H9 (cell line): ENCODE measurements at regions not wholly inside any gene's neighbourhood (a gene's known extent, or its start where the extent isn't known, plus 50 kb on each side); places are given as distances from the start of the nearest gene placed in this dataset.

Source experiments
- DNase-seq: peaks from one replicate; pipeline ENCODE4 v3.0.0-alpha.2; 2017
- H2AFZ ChIP-seq: one replicate; pipeline ENCODE4 v1.6.1; 2013; ENCODE audit warnings: mild to moderate bottlenecking, low read length, control low read depth, moderate library complexity
- H2AK5ac ChIP-seq: 2 replicates; pipeline ENCODE4 v1.6.1; 2013; ENCODE audit warnings: low read length, control low read depth, mixed read lengths; ENCODE audit not compliant: insufficient read length
- H2BK120ac ChIP-seq: one replicate; pipeline ENCODE4 v1.6.1; 2013; ENCODE audit warnings: low read depth, mild to moderate bottlenecking, low read length, control low read depth, inconsistent platforms; ENCODE audit not compliant: poor library complexity, severe bottlenecking
- H2BK12ac ChIP-seq: 2 replicates; pipeline ENCODE4 v1.6.1; 2013; ENCODE audit warnings: low read length, control low read depth, mixed read lengths, low read depth; ENCODE audit not compliant: insufficient read length
- H2BK15ac ChIP-seq: 2 replicates; pipeline ENCODE4 v1.6.1; 2013; ENCODE audit warnings: low read depth, low read length, control low read depth
- H2BK20ac ChIP-seq: one replicate; pipeline ENCODE4 v1.6.1; 2013; ENCODE audit warnings: low read depth, mild to moderate bottlenecking, low read length, control low read depth, inconsistent platforms; ENCODE audit not compliant: poor library complexity, severe bottlenecking
- H2BK5ac ChIP-seq: 2 replicates; pipeline ENCODE4 v1.6.1; 2013; ENCODE audit warnings: low read length, control low read depth, mixed read lengths; ENCODE audit not compliant: insufficient read length
- H3K14ac ChIP-seq: 2 replicates; pipeline ENCODE4 v1.6.1; 2013; ENCODE audit warnings: low read length, control low read depth; ENCODE audit not compliant: insufficient read depth
- H3K18ac ChIP-seq: 2 replicates; pipeline ENCODE4 v1.6.1; 2013; ENCODE audit warnings: low read depth, mild to moderate bottlenecking, mixed read lengths, low read length, control low read depth; ENCODE audit not compliant: insufficient read length
- H3K23ac ChIP-seq: 2 replicates; pipeline ENCODE4 v1.6.1; 2013; ENCODE audit warnings: low read length, control low read depth, mixed read lengths, low read depth; ENCODE audit not compliant: insufficient read length
- H3K23me2 ChIP-seq: 2 replicates; pipeline ENCODE4 v1.6.1; 2013; ENCODE audit warnings: low read depth, mild to moderate bottlenecking, mixed read lengths, low read length, control low read depth; ENCODE audit not compliant: insufficient read length, poor library complexity, severe bottlenecking
- H3K27ac ChIP-seq: 2 replicates; pipeline ENCODE4 v1.5.1; 2013; ENCODE audit warnings: low read length, control low read depth, mixed read lengths, low read depth; ENCODE audit not compliant: insufficient read length
- H3K27me3 ChIP-seq: 2 replicates; pipeline ENCODE4 v1.6.1; 2013; ENCODE audit warnings: low read length, control low read depth, inconsistent platforms; ENCODE audit not compliant: insufficient read depth
- H3K4ac ChIP-seq: 2 replicates; pipeline ENCODE4 v1.6.1; 2013; ENCODE audit warnings: low read depth, mild to moderate bottlenecking, control low read depth, inconsistent platforms, low read length, moderate library complexity
- H3K4me1 ChIP-seq: 2 replicates; pipeline ENCODE4 v1.6.1; 2013; ENCODE audit warnings: low read length, control low read depth, inconsistent platforms; ENCODE audit not compliant: insufficient read depth
- H3K4me2 ChIP-seq: 2 replicates; pipeline ENCODE4 v1.6.1; 2013; ENCODE audit warnings: low read length, control low read depth, mixed read lengths; ENCODE audit not compliant: insufficient read length, insufficient read depth
- H3K56ac ChIP-seq: 2 replicates; pipeline ENCODE4 v1.6.1; 2013; ENCODE audit warnings: low read depth, mild to moderate bottlenecking, mixed read lengths, low read length, control low read depth; ENCODE audit not compliant: insufficient read length
- H3K79me1 ChIP-seq: 2 replicates; pipeline ENCODE4 v1.6.1; 2013; ENCODE audit warnings: low read depth, mild to moderate bottlenecking, moderate library complexity, low read length, control low read depth, inconsistent platforms; ENCODE audit not compliant: insufficient read depth, poor library complexity, severe bottlenecking
- H3K79me2 ChIP-seq: 2 replicates; pipeline ENCODE4 v1.6.1; 2013; ENCODE audit warnings: low read length, control low read depth, inconsistent platforms; ENCODE audit not compliant: insufficient read depth
- H3K9ac ChIP-seq: 2 replicates; pipeline ENCODE4 v1.6.1; 2013; ENCODE audit warnings: low read length, control low read depth, mixed read lengths; ENCODE audit not compliant: insufficient read length; ENCODE audit errors: extremely low read depth
- H3K9me3 ChIP-seq: one replicate; pipeline ENCODE4 v1.6.1; 2013; ENCODE audit warnings: low read depth, low read length, inconsistent platforms; ENCODE audit not compliant: control insufficient read depth
- H3T11ph ChIP-seq: one replicate; pipeline ENCODE4 v1.6.1; 2013; ENCODE audit warnings: mild to moderate bottlenecking, low read length, control low read depth, inconsistent platforms
- H4K20me1 ChIP-seq: one replicate; pipeline ENCODE4 v1.6.1; 2013; ENCODE audit not compliant: control insufficient read depth, insufficient read length, insufficient read depth
- H4K5ac ChIP-seq: 2 replicates; pipeline ENCODE4 v1.6.1; 2013; ENCODE audit warnings: low read depth, mild to moderate bottlenecking, mixed read lengths, low read length, control low read depth; ENCODE audit not compliant: insufficient read length
- H4K8ac ChIP-seq: replicated peaks from 2 replicates; pipeline ENCODE4 v1.6.1; 2013; ENCODE audit warnings: low read length, control low read depth, mixed read lengths, low read depth; ENCODE audit not compliant: insufficient read length
- H4K91ac ChIP-seq: 2 replicates; pipeline ENCODE4 v1.6.1; 2013; ENCODE audit warnings: low read depth, mild to moderate bottlenecking, moderate library complexity, mixed read lengths, low read length, control low read depth; ENCODE audit not compliant: insufficient read length
- H3K27ac Mint-ChIP-seq, 3 experiments: 2 replicates in 2 of 3; 3 replicates in 1 of 3; pipeline ENCODE4 v1.8.0; 2020 to 2021; ENCODE audit warnings: mixed read lengths in 3 of 3, mild to moderate bottlenecking in 1 of 3, moderate library complexity in 1 of 3
- H3K27me3 Mint-ChIP-seq: 2 replicates; pipeline ENCODE4 v1.8.0; 2021; ENCODE audit warnings: low read depth, mild to moderate bottlenecking, moderate library complexity, mixed read lengths
- H3K36me3 Mint-ChIP-seq, 3 experiments: 2 replicates in 2 of 3; 3 replicates in 1 of 3; pipeline ENCODE4 v1.8.0; 2020 to 2021; ENCODE audit warnings: low read depth in 3 of 3, mixed read lengths in 3 of 3; ENCODE audit not compliant: insufficient read depth in 1 of 3
- H3K4me1 Mint-ChIP-seq, 2 experiments: 2 replicates each; pipeline ENCODE4 v1.8.0; 2020; ENCODE audit warnings: mixed read lengths in 2 of 2
- H3K4me3 Mint-ChIP-seq, 2 experiments: 2 replicates in 1 of 2; 3 replicates in 1 of 2; pipeline ENCODE4 v1.8.0; 2020 to 2021; ENCODE audit warnings: mild to moderate bottlenecking in 2 of 2, mixed read lengths in 2 of 2, moderate library complexity in 1 of 2
- H3K9me3 Mint-ChIP-seq, 2 experiments: 2 replicates in 1 of 2; 3 replicates in 1 of 2; pipeline ENCODE4 v1.8.0; 2020; ENCODE audit warnings: mild to moderate bottlenecking in 2 of 2, mixed read lengths in 2 of 2, moderate library complexity in 1 of 2
- WGBS: extraction: QIAGEN DNeasy Blood & Tissue Kit; methylation state at CpG from one replicate; pipeline ENCODE4 v1.1.7; 2013; ENCODE audit warnings: missing lambda C conversion rate, low lambda C conversion rate, mixed read lengths; ENCODE audit not compliant: insufficient read length; ENCODE audit errors: extremely low coverage; 5-methylcytosine and 5-hydroxymethylcytosine counted together
- TF ChIP-seq, protein P1 (sequence below): fragments of 200-600 bp; sonication (generic); conservative IDR thresholded peaks from 3 replicates; pipeline ENCODE4 v1.8.0; 2021; ENCODE audit warnings: antibody characterized with exemption, mild to moderate bottlenecking

DNA sequence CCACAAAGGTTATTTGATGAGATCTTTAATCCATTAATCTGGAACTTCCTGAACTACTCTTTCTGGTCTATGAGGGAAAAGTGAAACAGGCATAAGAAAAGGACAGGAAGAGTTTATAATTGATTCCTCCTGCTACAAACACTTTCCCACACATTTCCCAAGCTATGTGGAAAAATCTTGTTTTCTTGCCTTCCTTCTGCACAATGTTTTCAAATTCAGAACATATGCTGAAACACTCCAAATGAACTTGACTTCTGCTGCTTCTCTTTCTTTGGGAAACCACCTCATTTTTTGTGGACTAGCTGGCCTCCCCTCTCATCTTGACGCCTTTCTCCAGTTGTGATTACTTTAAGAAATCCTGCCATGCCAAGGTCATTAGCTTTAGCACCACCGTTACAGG lies 100.7 kb upstream of the PTPRG start:
- Histone ChIP-seq H2BK12ac (no peak overlapping the region), H2AK5ac (no peak overlapping the region), H3K18ac (no peak overlapping the region), H3K9ac (no peak overlapping the region), H3K9me3 (no peaks in the 10 kb centered on the region), H3K56ac (no peak overlapping the region), H2BK20ac (no peak overlapping the region), H3K23me2 (no peaks in the 10 kb centered on the region), H2BK120ac (no peak overlapping the region), H4K8ac (no peak overlapping the region), H3K23ac (no peak overlapping the region), H3T11ph (no peak overlapping the region), H3K27me3 (no peaks in the 10 kb centered on the region), H3K4ac (no peak overlapping the region), H3K79me1 (no peaks in the 10 kb centered on the region), H3K79me2 (no peaks in the 10 kb centered on the region; the same call in 1 of the 2 replicates), H3K4me2 (no peak overlapping the region), H3K14ac (no peak overlapping the region), H4K91ac (no peak overlapping the region), H3K4me1 (no peaks in the 10 kb centered on the region), H4K5ac (no peak overlapping the region), H3K27ac (no peak overlapping the region), H2BK5ac (no peak overlapping the region), H2BK15ac (no peak overlapping the region), H4K20me1 (no peaks in the 10 kb centered on the region), H2AFZ (no peak overlapping the region)
- H3K4me1 Mint-ChIP-seq: no peaks in the 10 kb centered on the region
- WGBS: no CpG with 5 or more reads among the region's 2 CpGs
- TF ChIP-seq, protein P1, sequence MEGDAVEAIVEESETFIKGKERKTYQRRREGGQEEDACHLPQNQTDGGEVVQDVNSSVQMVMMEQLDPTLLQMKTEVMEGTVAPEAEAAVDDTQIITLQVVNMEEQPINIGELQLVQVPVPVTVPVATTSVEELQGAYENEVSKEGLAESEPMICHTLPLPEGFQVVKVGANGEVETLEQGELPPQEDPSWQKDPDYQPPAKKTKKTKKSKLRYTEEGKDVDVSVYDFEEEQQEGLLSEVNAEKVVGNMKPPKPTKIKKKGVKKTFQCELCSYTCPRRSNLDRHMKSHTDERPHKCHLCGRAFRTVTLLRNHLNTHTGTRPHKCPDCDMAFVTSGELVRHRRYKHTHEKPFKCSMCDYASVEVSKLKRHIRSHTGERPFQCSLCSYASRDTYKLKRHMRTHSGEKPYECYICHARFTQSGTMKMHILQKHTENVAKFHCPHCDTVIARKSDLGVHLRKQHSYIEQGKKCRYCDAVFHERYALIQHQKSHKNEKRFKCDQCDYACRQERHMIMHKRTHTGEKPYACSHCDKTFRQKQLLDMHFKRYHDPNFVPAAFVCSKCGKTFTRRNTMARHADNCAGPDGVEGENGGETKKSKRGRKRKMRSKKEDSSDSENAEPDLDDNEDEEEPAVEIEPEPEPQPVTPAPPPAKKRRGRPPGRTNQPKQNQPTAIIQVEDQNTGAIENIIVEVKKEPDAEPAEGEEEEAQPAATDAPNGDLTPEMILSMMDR: no peak
- no peak for DNase-seq
- no peaks in the 10 kb centered on the region for H3K36me3 Mint-ChIP-seq
- peaks cover 2% of the 10 kb centered on the region; the same call in 1 of the 2 replicates for H3K27me3 Mint-ChIP-seq
- H3K27ac Mint-ChIP-seq: no peak overlapping the region
- H3K9me3 Mint-ChIP-seq: no peaks in the 10 kb centered on the region; a peak in 1 of 5 replicates
- no peak overlapping the region for H3K4me3 Mint-ChIP-seq
